A549 (cell line): ENCODE measurements at regions not wholly inside any gene's neighbourhood (a gene's known extent, or its start where the extent isn't known, plus 50 kb on each side); places are given as distances from the start of the nearest gene placed in this dataset.

Experiments used
- CTCF ChIP-seq: fragments of >200 bp; sonication (Bioruptor Twin); formaldehyde crosslinking; IDR thresholded peaks from 3 replicates; pipeline ENCODE4 v1.5.1; 2016
- POLR2A ChIP-seq: IDR thresholded peaks from 2 replicates; pipeline ENCODE4 v1.6.1; 2012; ENCODE audit warnings: mild to moderate bottlenecking, low read length
- REST ChIP-seq: fragments of 200-600 bp; sonication (generic); IDR thresholded peaks from 2 replicates; pipeline ENCODE4 v1.6.1; 2016; ENCODE audit warnings: antibody characterized with exemption, mild to moderate bottlenecking, moderate library complexity

GRCh38 chr2:64275174-64275466, 130.9 kb upstream of the PELI1 start:
- no peak for TF ChIP-seq REST
- no peak for TF ChIP-seq CTCF
- no peak for TF ChIP-seq POLR2A
